NCI-H1417 (cell line): ENCODE measurements at regions not wholly inside any gene's neighbourhood (a gene's known extent, or its start where the extent isn't known, plus 50 kb on each side); places are given as distances from the start of the nearest gene placed in this dataset.
A peak's percentile ranks its signal among the peaks of the same experiment; 100 is the strongest.
"Not testable (repeated sequence)": the region's sequence is repeated elsewhere in the genome, so short reads cannot be mapped to it uniquely, and the experiment has no call there.

Experiments
- DNase-seq, 3 experiments: peaks; one replicate each; lab custom pipeline; 2025; lab: John Stamatoyannopoulos, UW

DNA sequence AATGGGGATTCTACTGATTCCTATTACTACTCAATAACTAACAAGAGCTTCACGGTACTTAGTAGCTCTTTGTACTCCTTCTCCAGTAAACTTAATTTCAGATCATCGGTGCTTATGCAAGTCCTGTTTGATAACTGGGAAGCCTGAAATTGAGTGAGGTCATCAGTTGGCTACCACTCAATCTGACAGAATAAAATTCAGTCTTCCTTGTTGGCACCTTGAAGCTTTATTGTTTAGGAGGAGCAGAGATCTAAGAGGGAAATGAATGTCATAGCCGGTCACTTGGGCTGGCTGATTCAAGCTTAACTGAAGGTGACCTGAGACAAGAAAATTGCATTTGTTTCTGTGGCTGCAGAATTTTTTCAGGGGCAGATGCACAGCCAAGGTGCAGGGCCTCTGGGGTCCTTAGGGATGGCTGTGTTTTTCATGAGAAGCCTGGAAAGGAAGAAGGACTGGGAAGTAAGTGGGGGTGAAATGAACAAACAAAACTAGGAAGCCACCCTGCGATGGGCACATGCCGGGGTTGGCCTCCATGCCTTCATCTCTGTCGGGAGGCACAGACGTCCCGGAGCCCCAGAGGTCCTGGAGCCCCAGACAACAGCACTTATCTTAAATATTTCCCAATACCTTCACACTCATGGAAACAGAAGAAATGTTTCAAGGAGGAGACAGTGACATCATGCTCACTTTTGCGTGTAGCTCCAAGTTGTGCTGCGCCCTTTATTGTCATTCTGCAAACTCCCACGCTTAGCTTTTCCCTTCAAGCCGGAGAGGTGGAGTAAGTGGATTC is 85.0 kb upstream of the KIF5B start:
- no peak for DNase-seq

- no peak for DNase-seq
Observed at GRCh38 chr10:32140403-32140802, 84.2 kb upstream of the KIF5B start.

DNA sequence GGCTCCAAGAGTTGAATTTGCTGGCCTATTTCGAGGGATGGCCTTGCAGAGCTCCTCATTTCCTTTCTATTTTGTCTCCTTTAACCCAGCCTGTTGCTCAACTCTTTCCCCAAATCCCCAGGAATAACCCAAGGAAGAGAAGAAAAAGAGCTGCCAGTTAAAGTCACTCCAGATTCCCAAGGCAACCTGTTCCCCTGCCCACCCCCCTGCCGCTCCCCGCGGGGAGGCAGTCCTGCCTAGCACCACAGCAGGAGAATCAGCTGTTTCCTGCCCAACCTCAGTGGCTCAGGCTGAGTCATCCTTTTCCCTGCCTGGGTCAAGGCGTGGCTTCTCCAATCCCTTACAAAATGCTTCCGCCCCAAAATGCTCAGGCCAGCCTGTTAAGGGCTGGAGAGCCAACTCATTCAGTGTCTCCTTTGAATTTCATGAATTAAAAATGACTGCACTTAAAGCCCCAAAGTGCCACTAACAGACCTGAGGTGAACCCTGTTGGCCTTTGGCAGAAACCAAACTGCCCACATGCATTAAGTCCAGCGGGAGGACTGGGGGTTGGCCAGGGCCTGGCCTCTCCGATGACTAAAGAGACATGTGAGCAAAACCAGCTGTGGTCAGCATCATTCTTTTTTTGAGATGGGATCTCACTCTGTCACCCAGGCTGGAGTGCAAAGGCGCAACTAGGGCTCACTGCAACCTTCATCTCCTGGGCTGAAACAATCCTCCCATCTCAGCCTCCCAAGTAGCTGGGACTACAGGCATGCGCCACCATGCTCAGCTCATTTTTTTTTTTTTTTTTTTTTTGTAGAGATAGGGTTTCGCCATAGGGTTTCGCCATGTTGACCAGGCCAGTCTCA is 83.2 kb upstream of the KIF5B start:
- peak in 2 of 3 experiments; percentile 25 to 39 for DNase-seq

- DNase-seq, result not testable (repeated sequence)
Observed at GRCh38 chr10:32136927-32137326, 80.7 kb upstream of the KIF5B start.

GRCh38 chr10:32135796-32136195 is 79.6 kb upstream of the KIF5B start:
- DNase-seq, result not testable (repeated sequence)

DNA sequence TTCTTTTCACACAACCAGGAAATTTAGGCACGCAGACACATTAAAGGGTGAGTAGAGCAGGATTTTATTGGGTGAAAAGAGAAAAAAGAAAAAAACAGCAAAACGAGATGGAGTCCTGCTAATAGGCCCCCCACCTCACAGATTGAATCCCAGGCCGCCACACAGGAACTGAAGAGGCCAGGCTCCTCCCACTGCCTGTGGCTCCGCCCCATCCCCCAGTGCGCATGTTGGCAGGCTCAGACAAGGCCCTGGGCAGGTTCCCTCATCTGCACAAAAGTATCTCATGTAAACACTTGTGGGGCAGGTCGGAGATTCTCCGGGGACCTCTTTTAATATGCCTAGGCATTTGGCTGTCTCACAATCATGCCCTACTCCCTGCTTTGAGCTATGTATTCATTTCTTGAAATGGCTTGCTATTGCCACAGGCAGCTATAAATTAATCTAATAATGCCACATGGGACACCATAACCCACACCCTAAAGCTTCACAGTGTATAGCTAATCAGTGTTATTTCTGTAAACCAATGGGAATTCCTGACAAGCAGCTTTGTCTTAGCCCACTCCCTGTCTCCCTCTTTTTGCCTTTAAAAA is 76.2 kb upstream of the KIF5B start:
- DNase-seq, result no peak

DNA sequence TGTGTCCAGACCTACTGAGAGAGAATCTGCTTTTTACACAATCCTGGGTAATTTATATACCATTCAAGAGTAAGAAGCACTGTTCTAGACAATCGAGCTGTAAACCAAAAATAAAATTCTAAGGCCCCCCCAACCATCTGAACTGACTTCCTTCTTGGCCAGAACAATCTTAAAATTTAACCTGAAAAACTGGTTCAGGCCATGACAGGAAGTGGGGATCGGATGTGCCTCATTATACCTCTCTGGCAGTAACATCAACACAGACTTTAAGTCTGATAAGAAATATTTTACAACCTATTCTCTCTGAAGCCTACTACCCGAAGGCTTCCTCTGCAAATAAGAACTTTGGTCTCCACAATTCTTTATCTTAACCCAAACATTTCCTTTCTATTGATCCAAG is 75.2 kb upstream of the KIF5B start:
- DNase-seq, result peak in 1 of 3 experiments; percentile 1

- no peak for DNase-seq
Observed at GRCh38 chr10:32130788-32131187, 74.6 kb upstream of the KIF5B start.

DNA sequence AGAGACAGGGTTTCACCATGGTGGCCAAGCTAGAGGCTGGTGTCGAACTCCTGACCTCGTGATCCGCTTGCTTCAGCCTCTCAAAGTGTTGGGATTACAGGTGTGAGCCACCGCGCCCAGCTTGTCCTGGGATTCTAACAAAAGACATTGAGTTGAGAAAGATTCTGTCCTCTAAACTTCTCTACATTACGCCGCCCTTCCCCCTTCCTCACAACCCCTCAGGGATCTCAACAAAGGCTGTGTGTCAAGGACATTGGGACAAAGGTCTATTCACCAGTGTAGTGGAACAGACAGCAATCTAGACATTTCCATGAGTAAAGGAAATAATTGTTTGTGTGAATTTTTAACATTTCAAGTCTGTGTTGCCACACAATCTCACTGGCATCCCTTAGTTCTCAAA is 68.8 kb upstream of the KIF5B start:
- no peak for DNase-seq

DNA sequence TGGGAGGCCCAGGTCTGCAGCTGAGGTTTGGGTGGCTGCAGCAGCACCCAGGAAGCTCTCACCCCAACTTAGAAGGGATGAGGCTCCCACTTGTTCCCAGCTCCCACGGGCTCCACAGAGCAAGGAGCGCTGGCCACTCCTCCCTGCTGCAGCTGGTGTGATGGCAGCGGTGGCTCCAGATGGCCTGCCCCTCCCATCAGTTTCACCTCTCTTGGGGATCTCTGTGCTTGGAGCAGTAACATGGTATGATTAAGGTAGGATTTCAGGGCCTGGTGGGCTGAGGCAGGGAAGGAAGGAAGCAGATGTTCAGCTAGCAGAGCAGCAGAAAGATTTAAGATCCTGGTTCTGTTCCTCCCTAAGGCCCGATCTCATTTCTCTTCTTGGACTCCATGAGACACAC is 66.8 kb upstream of the KIF5B start:
- no peak for DNase-seq

DNA sequence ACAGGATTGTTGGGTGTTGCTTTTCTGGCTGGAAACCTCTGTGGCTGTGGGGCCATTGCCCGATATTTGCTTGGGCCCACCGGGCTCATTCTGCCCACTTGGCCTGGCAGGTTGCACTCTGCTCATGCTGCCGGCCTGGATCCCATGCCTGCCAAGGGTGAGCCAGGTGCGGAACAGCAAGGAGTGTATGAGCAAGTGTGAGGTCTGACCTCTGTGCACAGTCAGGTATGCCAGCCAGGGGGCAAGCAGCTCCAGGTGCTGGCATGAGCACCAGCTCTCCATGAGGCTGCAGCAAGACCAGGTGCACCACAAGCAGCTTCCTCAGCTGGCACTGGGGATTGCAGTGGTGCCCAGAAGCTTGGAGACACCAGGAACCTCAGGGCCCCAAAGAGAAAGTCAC is 65.4 kb upstream of the KIF5B start:
- DNase-seq, result no peak

GRCh38 chr10:32120147-32120546 is 63.9 kb upstream of the KIF5B start:
- no peak for DNase-seq

DNA sequence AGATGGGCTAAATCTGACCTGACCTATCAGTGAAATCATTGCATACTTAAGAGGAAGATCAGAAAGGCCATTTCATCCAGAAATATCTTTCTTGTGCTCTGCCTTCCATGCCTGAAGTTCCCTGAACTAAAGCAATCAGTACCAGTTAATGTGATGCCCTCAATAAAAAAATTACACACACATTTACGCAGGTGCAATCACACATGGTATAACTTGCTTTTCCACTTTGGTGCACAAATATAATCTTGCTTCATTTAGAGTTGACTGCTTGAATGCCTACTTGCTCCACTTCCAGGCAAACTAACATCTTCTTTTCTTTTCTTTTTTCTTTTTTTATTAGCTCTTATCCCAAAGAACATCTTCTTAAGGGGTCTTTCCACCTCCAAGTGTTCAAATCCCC is 58.3 kb upstream of the KIF5B start:
- DNase-seq, result no peak

DNA sequence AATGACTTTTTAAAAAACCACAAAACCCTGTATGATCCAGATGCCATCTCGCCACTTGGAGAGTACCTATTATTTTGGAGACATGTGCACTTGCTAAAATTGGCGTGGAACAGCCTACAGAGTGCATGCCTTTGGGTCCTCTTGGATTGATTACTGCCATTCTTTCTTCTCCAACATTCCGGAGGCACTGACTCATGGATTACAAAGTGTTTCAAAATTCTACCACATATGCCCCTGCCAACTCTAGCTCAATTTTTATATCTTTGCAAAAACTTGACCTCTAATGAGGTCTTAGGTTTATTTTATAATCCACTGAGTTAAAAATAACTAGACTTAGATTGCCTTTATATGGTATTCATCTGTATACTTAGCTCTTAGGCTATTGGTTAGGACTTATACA is 55.8 kb upstream of the KIF5B start:
- no peak for DNase-seq

- no peak for DNase-seq
Observed at GRCh38 chr10:32111585-32111984, 55.4 kb upstream of the KIF5B start.

- DNase-seq, result no peak
Observed at GRCh38 chr10:32110790-32111189, 54.6 kb upstream of the KIF5B start.

- no peak for DNase-seq
Observed at GRCh38 chr10:32109603-32110002, 53.4 kb upstream of the KIF5B start.
